ENCODE measurements at regions not wholly inside any gene's neighbourhood (a gene's known extent, or its start where the extent isn't known, plus 50 kb on each side); places are given as distances from the start of the nearest gene placed in this dataset.
"Not testable (repeated sequence)": the region's sequence is repeated elsewhere in the genome, so short reads cannot be mapped to it uniquely, and the experiment has no call there.

DNA sequence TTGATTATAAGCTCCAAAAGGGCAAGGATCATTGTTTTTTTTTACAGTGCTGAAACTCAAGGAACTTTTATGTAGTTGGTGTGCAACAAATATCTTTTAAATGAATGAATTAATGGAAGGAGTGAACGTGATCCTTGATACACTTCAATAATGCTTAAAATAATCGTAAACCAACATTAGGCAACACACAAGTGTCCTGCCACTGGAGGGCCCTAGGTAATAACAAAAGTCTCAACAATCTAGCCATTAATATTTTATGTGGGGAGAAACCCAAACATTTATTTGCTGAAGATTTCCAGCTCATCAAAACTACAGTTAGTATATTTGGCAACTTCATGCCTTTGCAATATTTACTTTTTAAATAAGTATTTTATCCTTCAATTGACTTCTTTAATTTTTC is 309.0 kb upstream of the FBXL7 start:
- DNase-seq: no peak

DNA sequence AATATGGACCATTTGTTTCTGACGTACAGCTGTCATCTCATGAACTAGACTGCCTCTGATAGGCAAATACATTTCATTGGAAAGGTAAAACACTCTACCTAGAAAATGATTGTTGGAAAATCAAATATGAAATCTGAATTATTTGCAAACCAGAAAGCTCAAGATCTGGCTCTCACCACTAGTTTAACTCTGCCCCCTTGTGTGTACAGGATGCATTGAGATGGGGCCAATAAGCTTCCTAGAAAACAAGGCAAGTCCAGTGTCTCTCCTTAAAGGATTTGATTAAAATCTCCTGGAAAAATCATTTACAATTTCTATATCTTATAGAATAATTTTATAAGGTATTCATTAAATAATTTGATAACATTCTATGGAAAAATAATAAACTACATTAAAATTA is 311.9 kb upstream of the ANKH start:
- no peak for DNase-seq

DNA sequence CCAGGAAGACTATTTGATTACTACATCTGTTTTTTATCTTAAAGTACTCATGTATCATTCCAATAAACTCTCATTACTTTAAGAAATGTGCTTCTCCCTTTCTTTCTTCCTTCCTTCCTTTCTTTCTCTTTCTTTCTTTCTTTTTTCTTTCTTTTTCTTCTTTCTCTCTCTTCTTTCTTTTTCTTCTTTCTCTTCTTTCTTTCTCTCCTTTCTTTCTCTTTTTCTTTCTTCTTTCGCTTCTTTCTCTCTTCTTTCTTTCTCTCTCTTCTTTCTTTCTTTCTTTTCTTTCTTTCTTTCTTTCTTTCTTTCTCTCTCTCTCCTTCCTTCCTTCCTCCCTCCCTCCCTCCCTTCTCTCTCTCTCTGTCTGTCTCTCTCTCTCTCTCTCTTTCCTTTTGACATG is 298.6 kb upstream of the ANKH start:
- DNase-seq: no peak

DNA sequence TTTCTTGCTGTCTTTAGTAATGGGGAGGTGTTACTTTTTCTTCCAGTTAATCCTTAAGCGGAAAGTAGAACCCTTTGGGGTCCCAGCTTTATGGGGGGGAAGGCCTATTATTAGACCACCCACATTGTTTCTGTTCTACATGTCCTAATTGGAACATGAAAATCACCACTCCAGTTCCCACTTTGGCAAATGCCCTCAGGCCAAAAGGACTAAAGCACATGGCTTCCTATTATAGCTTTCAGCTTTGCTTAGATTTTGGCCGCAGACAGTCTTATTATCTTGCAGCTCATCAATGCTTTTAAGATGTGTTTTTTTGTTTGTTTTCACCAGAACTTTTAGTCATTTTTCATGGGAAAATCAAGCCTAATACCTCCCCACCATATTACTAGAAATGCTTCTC is 296.8 kb upstream of the ANKH start:
- no peak for DNase-seq

DNA sequence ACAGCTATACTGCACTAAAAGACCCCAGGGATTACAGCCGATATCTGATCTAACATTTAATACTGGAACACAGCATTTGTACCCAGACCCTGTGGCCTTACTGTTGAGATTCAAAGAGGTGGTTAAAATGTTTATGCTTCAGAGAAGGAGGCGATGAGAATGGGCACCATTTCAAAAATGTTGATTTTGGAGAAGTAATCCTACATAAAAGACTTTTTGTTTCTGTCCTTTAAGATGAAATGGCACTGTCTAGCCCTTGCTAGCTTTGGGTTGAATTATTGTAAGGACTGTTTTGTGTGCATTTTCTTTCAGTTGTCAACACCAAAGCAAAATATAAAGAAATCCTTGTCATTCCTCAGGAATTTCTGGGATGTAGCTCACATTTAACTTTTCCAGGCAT is 288.5 kb upstream of the ANKH start:
- DNase-seq: no peak

DNA sequence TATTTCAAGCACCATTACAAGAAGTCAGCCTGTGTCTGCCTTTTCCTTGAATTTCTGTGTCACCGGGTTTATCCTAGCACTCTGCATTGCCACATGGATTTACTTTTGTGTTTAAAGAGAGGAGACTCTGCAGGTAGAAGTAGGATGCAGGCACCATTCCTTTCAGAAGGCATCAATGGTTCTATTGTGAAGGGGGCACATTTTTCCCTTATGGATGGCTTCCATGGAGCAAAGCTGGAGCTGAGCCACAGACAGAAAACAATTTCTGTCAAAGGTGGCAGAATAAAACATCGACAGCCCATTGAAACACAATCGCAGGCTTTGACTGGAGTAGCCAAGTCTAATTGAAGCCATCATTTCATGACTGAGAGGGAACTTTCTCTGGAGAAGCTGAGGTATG is 288.0 kb upstream of the ANKH start:
- no peak for DNase-seq

DNA sequence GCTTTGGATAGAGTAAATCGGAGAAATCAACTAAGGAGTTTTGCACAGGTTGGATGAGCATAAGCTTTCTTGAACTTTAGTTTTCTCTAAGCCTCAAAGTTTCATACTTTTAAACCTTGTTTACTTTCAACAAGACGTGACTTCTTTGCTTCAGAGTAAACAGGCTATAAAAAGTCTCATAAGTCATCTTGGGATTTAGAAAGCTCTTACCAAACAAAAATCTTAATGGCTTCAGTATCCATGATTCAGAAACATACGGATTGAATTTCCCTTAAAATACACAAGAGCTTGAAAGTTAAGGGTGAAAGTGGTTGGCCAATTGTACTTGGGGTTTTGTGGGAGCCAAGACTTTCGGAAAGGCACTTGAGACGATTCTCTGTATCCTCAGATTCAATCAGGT is 270.9 kb upstream of the ANKH start:
- no peak for DNase-seq

DNA sequence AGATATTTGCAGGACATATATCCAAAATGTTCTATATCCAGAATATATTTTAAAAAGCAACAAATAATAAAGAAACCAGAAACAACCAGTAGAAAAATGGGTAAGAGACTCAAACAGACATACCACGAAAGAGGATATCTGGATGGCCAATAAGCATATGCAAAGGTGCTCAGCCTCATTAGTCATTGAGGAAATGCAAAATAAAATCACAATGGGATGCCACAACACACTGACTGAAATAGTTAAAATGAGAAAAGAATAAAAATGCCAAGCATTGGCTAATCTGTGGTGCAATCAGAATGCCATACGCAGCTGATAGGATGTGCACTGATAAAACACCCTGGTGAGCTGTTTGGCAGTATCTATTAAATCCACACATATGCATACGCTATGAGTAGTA is 265.8 kb upstream of the ANKH start:
- no peak for DNase-seq

DNA sequence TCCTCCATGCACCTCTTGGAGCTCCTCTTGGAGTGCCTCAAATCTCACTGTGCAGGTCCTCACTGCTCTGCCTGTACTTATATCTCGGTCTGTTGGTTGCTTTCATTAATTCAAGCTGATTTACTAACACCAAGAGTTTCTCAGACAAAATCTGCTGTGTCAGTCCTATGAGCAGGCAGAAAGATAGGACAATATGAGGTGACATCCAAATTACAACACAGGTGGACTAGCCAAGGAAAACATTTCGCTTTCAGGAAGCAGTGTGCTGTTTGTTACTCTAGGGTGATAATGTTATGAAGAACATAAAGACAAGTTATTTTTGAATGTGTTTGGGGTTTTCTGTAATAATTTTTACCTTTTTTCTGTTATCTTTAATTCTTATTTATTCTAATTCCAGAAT is 264.1 kb upstream of the ANKH start:
- no peak for DNase-seq

DNA sequence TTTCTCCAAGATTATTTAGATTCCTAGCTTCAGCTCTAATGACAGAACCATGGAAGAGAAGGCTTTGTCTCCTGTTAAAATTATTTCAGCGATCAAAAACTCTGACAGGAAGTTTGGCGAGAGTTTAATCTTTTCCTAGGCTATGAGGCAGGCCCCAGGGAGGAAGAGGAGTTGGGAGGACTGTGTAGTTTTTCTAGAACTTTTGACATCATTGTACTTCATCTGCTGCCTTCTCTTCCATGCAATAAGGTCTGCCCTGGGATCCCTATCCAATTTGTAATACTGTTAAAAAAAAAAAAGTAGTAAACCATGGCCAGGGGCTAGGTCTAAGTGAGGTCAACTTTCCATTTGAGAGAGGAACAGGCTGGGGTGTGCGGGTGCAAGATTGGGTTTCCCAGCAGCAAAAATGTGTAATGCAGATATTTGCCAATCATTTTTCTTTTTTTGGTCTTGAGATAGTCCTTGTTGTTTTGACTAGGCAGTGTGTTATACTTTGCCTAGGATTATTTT is 261.9 kb upstream of the ANKH start:
- DNase-seq: no peak

DNA sequence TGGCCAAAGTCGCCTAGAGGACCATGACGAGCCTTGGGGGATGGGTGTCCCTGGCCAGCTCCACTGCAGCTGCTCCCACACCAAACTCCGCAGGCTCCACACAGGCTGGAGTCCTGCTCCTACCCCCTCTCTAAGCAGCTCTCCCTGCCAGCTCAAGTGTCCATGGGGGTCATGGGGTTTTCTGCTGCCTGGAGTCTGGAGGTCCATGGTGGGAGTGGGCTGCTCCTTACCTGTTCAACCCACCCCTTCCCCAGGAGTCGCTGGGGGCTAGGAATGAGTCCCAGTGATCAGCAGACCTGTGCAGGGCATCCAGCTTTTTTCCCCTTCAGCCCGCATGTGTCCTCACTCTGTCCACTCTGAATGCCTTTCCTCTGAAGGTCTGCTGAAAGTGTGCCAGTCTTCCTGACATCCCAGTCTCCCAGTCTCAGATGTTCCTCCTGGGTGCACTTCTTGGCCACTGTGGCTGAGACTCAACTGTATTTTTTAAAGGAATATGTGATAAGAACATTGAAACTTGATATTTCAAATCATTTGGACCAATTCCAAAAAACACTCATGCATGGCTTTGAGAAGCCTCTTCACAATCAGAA is 261.3 kb upstream of the ANKH start:
- no peak for DNase-seq

DNA sequence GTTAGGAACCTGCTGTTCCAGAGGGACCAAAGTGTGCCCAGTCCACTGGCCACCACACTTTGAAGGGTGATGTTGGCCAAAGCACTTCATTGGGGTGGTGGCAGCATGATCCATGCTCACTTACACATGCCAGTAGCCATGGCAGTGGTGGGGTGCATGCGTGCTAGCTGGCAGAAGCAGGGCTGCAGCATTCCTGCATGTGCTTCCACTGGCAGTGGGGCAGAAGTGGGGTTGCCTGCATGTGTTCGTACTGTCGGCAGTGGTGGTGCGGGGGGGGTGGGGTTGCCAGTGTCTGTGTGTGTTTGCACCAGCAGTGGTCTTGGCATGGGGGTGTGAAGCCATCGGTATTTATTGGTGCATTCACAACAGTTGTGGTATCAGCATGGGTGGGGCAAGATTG is 260.3 kb upstream of the ANKH start:
- DNase-seq: no peak

DNA sequence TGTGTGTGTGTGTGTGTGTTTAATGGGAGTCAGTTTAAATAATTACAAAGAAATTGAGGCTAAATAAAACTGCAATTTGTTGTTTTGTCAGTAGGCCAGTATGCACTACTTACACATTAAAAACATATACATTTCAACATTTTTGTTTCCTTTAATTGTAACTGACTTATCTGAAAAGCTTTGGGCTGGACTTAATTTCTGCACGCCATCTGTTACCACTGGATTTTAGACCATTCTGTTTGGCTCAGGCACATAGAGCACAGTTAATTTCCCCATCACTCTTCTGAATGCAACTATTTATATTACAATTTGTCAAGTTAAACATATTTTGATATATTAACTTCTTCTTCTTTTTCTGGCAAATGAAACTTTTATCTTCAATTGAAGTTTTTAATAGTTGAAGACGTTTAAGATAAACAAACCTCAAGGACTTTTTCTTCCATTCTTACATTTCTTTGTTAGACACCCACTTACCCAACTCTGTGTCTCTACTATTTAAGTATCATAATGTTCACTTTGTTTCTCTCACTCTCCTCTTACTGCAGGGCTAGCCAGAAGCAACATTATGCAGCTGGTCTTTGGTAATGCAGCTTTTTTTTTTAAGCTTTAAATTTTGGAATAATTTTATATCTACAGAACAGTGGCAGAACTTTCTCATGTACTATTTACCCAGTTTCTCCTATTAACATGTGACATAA is 253.4 kb upstream of the ANKH start:
- DNase-seq: no peak

DNA sequence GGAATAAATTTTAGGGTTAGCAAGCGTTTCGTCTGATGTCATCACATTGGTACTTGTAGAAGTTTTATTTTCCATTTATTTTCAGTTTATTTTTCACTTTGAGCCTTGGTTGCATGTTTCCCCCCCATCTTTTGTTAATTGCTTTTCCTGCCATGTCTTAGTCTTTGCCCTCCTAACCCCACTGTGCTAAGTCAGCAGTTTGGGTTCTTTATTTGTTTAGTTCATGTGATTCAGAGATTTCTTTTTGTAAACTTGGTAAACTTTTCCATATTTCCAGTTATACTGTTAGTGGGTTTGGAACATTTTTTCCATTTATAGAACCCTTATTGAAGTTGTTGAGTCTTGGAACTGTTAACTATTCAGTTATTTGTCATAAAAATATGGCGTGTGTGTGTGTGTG is 252.9 kb upstream of the ANKH start:
- DNase-seq: no peak

DNA sequence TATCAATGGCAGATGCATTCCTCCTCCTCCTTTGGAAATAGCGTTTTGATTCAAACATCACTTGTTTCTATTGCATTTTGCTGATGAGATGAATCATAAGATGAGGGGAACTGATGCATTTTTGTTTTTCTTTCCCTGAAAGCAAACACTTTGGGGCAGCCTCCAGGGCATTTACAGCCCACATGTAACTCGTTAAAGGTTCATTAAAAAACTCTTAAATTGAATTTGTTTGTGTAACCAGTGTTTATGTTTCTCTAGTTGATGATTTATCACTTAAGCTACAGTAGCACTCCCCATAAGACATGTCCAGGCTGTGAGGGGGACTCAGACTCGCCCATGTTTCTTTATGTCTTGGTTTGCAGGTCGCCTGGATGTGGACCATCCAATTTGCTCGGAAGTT is 246.1 kb upstream of the ANKH start:
- DNase-seq: no peak

DNA sequence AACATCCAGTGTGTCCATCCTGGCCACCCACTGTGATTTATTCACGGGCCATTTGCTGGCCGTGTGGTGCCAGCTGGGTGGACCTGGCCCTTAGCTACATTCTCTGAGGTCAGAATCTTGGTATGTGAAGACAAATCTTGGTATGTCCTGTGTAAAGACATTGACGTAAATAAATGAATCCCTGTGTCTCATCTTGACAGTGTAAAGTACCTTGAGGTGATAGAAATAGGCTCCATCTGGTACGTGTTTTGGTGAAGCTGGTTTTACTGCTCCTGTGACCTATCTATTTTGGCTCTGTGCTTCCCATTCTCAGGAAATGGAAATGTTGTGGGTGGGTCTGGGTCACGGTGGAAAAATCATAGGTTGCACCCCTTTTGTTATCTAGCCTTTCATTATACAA is 245.4 kb upstream of the ANKH start:
- DNase-seq: no peak

DNA sequence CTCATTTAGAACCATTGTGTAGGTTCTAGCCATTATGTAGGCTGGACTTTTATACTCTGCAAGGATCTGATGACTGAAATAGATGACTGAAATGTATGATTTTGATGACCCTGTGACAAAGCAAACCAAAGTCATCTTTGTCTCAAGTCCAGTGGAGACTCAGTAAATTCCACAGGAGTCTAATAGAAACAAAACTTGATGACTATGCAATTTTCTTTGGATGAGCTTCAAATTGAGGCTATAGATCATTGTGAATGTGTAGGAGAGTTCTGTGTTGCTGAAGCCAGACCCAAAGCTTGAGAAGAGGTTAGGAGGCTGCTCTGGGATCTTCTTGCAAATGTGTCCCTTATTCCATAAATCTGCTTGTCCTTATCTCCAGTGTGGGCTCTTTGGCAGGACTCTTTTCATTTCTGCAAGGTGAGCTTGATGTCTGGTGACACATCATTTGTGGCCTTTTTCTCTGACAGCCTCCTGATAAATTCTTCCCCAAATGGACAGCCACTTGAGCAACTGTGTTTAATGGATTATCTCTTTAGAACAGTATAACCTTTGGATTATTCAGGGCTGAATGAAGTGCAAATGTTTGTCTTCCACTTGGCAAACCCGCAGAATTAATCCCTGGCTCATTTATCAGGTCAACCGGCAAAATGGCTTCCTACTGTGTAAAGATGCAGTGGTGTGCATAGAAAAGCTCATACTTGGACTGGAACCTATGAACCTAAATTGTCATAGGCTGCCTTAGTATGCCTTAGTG is 235.1 kb upstream of the ANKH start:
- no peak for DNase-seq

DNA sequence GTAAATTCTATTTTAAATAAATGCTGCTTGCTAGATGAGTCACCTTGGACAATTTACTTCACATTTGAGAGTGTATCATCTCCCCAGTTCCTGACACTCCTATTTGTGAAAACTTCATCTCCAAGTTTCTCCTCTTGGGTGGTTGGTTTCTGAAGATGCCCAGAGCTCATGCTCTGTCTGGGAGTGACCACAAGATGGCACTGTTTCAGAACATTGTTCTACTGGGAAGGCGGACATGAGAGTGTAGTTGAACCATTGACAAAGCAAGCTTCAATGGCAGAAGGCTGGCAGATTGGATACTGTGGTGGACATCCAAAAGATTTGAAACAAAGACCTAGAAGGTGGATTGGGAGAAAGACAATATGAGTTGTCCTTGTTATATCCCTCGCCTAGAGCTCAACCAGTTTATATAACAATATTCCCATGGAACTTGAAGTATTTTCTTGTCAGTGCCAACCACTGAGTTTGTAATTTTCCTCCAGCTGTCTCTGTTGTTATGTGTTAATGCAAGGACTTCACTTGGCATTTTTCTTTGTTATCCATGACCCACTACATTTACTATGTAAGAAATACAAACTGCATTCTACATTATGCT is 234.3 kb upstream of the ANKH start:
- DNase-seq: peak; percentile 4

DNA sequence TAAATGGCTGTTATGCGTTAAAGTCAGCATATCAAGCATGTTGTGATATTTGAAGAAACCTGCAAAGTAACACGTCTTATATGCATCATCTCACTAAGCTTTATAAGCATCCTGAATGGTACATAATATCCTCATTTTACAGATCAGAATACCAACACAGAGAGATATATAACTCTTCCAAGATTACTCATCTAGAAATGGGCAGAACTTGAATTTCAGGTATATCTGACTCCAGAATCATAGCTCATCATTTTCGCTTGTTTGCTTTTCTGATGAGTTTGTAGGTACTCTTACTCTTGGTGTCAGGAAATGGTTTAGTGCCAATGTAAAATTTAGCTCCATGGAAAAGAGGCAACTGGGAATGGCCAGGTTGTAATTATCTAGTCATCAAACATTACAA is 232.3 kb upstream of the ANKH start:
- no peak for DNase-seq

DNA sequence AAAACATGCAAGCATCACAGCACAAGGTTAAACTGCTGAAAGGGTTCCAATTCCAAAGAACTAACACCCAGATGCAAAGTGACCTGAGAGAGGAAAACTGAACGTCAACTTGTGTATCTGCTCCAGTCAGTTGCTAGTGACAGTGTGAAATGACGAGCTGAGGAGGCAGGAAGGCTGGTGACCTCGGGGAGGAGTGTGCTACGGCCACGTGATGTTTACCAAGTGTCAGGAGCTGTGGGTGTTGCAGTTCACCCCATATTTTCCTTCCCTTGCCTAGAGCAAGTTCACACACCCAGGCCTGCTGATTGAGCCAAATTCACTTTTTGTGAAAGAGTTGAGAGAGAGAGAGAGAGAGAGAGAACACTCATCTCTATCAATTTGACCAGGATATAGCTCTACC is 231.6 kb upstream of the ANKH start:
- no peak for DNase-seq

DNA sequence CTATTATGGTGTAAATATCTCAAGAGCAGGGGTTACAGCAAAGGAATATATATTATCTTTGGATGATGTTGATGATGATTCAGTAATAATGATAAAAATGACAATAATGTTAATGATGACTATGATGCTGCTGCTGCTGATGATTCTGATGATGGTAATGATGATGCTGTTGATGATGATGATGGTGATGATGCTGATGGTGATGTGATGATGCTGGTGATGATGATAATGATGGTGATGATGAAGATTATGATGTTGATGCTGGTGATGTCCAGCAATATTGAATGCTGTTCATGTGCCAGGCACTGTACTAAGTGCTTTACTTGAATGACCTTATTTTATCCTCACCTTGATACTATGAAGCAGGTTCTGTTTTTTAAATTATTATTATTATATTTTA is 226.0 kb upstream of the ANKH start:
- no peak for DNase-seq

DNA sequence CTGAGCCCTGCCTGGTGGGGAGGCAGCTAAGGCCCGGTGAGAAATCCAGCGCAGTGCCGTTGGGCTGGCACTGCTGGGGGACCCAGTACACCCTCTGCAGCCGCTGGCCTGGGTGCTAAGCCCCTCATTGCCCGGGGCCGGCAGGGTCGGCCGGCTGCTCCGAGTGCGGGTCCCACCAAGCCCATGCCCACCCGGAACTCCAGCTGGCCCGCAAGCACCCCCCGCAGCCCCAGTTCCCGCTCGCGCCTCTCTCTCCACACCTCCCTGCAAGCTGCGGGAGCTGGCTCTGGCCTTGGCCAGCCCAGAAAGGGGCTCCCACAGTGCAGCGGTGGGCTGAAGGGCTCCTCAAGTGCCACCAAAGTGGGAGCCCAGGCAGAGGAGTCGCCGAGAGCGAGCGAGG is 225.1 kb upstream of the ANKH start:
- DNase-seq: not testable (repeated sequence)

DNA sequence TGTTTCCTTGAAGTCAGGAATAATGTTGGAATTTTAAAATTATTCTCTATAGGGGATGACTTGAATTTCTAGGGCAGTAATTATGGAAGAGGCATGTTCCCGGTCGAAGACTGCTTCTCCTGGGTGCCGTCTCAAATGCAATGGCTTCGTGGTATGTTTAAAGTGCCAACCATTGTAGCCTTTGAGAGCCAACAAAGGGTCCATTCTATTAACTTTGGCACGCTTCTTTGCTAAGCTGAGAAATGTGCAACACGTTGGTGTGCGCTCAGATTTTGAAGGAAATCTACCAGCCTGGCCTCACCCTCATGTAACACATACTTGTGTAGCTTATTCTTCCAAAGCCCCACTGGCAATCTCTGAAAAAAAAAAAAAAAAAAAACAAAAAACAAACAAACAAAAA is 221.2 kb upstream of the ANKH start:
- DNase-seq: no peak

DNA sequence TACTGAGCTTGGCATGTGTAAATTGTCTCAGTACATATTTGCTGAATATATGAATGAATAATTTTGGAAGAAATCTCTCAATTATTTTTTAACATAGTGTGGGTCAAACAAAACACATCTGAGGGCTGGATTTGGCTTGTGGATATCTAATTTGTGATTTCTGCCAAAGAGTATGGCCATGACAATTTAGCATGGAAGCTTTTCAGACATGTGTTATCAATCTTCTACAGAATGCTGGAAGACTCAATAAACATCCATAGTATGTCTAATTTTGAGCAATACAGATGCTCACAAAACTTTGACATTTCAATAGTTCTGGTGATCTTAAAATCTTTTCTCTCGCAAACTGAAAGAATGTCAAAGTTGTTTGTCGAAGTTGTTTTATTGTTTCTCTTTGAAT is 214.1 kb upstream of the ANKH start:
- DNase-seq: no peak

Data from CD4-positive, alpha-beta T cell treated with Interleukin-6 for 4 hours (primary cell).